Urinary bladder (tissue), 3 donors: ENCODE measurements at regions not wholly inside any gene's neighbourhood (a gene's known extent, or its start where the extent isn't known, plus 50 kb on each side); places are given as distances from the start of the nearest gene placed in this dataset.
"Not testable (repeated sequence)": the region's sequence is repeated elsewhere in the genome, so short reads cannot be mapped to it uniquely, and the experiment has no call there.

Source experiments
- DNase-seq: peaks from one replicate; pipeline ENCODE4 v3.0.0-alpha.2; 2015; ENCODE audit errors: extremely low spot score
- H3K27ac ChIP-seq: one replicate; pipeline ENCODE4 v1.5.1; 2013; ENCODE audit warnings: low read depth, mild to moderate bottlenecking, moderate library complexity
- H3K36me3 ChIP-seq: one replicate; pipeline ENCODE4 v1.6.1; 2013; ENCODE audit warnings: mild to moderate bottlenecking, moderate library complexity; ENCODE audit not compliant: insufficient read depth
- H3K4me1 ChIP-seq: one replicate; pipeline ENCODE4 v1.6.1; 2013; ENCODE audit warnings: mild to moderate bottlenecking, moderate library complexity; ENCODE audit not compliant: insufficient read depth
- H3K4me3 ChIP-seq: one replicate; pipeline ENCODE4 v1.5.1; 2013; ENCODE audit warnings: low read depth, low read length
- WGBS: extraction: QIAGEN DNeasy Blood & Tissue Kit; methylation state at CpG from one replicate; pipeline ENCODE4 v1.1.7; 2013; 5-methylcytosine and 5-hydroxymethylcytosine counted together
- donor health status: healthy with polysubstance abuse.
- donor health status: healthy.

DNA sequence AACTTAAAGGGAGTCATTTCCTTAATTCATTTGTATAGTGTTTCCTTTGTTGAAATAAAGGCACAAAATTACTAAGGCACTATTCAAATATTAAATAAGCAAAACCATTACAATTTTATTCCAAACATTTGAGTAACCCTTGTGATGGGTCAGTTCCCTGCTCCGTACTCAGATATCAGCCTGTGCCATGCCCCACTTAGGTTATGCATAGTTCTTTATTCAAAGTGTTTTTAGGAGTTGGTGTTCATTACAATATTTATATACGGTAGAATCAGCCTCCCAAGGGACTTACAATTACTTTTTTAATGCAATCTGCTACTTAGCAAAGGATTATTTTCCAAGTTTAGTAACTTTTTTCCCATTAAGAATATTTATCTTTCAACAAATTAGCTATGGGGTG, 119.3 kb upstream of the SEMA3D start:
- H3K36me3 ChIP-seq, result no peaks in the 10 kb centered on the region
- 45% methylated on average over 2 of the region's 2 CpGs for WGBS
- no peak overlapping the region for H3K4me3 ChIP-seq
- no peaks in the 10 kb centered on the region for H3K4me1 ChIP-seq
- DNase-seq, result no peak
- H3K27ac ChIP-seq, result no peak overlapping the region

DNA sequence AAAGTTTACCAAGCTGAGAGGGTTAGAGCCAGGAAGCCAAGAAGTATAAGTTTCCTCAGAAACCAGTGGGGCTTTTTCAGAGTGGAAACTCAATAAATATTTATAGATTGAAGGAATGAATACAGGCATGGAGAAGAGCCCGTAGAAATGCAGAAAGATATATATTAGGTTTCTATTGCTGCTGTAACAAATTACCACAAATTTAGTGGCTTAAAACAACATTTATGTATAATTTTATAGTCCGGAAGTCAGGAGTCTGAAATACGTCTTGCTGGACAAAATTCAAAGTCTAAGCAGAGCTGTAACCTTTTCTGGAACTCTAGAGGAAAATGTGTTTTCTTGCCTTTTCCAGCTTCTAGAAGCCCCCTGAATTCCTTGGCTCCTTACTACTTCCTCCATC, 107.3 kb upstream of the SEMA3D start:
- no peak for DNase-seq
- Histone ChIP-seq H3K36me3 (no peaks in the 10 kb centered on the region), H3K4me3 (no peak overlapping the region), H3K27ac (no peak overlapping the region), H3K4me1 (no peaks in the 10 kb centered on the region)
- WGBS, result 83% methylated on average over 3 of the region's 3 CpGs

DNA sequence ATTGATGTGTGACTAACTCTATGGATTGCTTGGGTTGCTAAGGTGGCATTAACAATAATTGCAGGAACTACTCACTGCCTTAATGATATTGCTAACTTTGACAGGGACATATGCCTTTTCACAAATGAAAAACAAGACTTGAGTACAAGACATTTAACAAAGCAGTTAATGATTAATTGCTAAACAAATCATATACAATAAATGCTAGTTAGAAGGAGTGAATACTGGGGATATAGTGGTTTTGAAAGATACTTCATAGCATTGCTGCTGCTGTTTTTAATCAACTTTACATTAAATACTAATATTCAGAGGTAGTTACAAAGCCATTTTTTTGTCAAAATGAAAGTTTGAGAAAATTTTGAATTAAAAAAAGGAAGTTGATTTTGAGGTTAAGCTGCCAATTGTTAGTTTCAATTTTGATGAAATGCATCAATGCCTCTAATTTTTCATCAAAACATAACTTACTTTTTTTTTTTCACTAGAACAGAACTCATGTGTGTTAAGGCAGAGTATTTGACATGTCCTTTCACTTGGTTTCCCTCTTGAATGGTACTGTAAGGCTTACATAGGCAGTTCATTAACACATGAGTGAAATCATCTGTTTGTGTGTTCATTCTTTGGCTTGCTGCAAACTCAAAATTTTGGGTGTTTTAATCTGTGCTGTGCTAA, 106.2 kb upstream of the SEMA3D start:
- H3K27ac ChIP-seq, result no peak overlapping the region
- no peaks in the 10 kb centered on the region for H3K36me3 ChIP-seq
- H3K4me3 ChIP-seq, result no peak overlapping the region
- no peaks in the 10 kb centered on the region for H3K4me1 ChIP-seq
- DNase-seq, result no peak

- WGBS, result 69% methylated on average over 2 of the region's 2 CpGs
Observed at GRCh38 chr7:85290269-85290668, 103.4 kb upstream of the SEMA3D start.

GRCh38 chr7:85289279-85289678, 102.4 kb upstream of the SEMA3D start:
- 67% methylated on average over 4 of the region's 4 CpGs for whole genome bisulfite sequencing
- DNase-seq, result no peak
- no peaks in the 10 kb centered on the region for H3K4me1 ChIP-seq

More at GRCh38 chr7:85290269-85290668, 103.4 kb upstream of the SEMA3D start:
- Histone ChIP-seq H3K36me3 (no peaks in the 10 kb centered on the region), H3K27ac (no peak overlapping the region), H3K4me1 (no peaks in the 10 kb centered on the region), H3K4me3 (no peak overlapping the region)
- DNase-seq, result no peak

DNA sequence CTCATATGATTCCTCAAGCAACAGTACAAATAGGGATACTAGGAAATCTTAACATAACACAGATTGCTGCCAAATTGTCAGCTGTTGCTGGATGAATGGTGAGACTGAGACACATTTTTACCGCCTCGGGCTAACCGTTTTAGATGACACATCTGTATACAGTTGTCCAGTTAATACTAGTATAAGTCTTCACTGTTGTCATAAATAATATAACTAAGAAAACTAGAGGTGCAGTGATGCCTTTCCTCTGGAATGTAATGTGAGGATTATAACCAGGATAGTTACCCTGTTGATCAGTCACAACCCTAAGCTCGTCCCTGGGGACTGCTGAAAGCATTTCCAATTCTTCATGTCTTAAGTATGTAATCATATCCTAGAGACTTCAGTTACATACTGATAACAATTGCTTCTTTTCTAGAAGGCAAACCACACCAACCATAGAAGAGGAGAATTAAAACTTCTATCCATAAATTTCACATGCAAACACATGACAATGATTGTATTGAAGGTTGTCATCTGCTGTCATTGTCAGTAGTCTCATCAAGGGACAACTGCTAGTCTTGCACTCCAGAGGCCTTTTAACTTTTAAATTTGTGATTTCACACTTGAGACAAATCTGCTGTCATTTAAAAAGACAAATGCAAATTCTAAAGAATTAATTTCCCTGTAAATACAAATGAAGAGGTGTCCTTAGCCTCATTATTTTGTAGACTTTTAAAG, 100.4 kb upstream of the SEMA3D start:
- Histone ChIP-seq H3K4me1 (no peaks in the 10 kb centered on the region), H3K36me3 (no peaks in the 10 kb centered on the region), H3K27ac (no peak overlapping the region), H3K4me3 (no peak overlapping the region)
- WGBS, result 29% methylated on average over 4 of the region's 4 CpGs
- DNase-seq, result no peak

More at GRCh38 chr7:85289279-85289678, 102.4 kb upstream of the SEMA3D start:
- Histone ChIP-seq H3K36me3 (no peaks in the 10 kb centered on the region), H3K4me3 (no peak overlapping the region), H3K27ac (no peak overlapping the region)

GRCh38 chr7:85286446-85286845, 99.6 kb upstream of the SEMA3D start:
- no peak overlapping the region for H3K4me3 ChIP-seq
- H3K4me1 ChIP-seq, result no peaks in the 10 kb centered on the region
- 19% methylated on average over 3 of the region's 3 CpGs for WGBS
- H3K27ac ChIP-seq, result no peak overlapping the region
- no peaks in the 10 kb centered on the region for H3K36me3 ChIP-seq
- no peak for DNase-seq

DNA sequence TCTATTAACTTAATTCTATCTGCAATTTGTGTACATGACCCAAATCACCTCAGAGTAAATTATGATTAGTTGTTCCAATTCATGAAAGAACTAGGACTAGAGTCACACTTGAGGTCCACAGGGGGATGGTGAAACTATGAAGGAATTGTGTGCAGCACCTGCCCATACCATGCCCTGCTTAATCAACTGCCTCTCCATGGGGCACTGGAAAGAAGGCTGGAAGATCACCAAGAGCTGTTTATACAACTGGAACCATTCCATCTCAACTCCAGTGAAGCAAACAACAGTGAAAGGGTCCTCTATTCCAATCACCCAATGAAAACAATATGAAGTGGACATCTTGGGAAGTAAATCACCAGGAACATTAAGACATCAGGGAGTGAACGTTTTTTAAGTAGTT, 98.7 kb upstream of the SEMA3D start:
- WGBS, result 71% methylated on average over 1 of the region's 1 CpG
- H3K27ac ChIP-seq, result no peak overlapping the region
- H3K4me3 ChIP-seq, result no peak overlapping the region
- no peaks in the 10 kb centered on the region for H3K36me3 ChIP-seq
- DNase-seq, result no peak
- H3K4me1 ChIP-seq, result no peaks in the 10 kb centered on the region

- H3K27ac ChIP-seq, result no peak overlapping the region
- WGBS, result 73% methylated on average over 5 of the region's 5 CpGs
- H3K4me3 ChIP-seq, result no peak overlapping the region
- H3K36me3 ChIP-seq, result no peaks in the 10 kb centered on the region
- H3K4me1 ChIP-seq, result no peaks in the 10 kb centered on the region
- no peak for DNase-seq
Observed at GRCh38 chr7:85275204-85275603, 88.3 kb upstream of the SEMA3D start.

GRCh38 chr7:85274454-85274853, 87.6 kb upstream of the SEMA3D start:
- H3K27ac ChIP-seq, result no peak overlapping the region
- DNase-seq, result no peak
- no peaks in the 10 kb centered on the region for H3K36me3 ChIP-seq
- 75% methylated on average over 1 of the region's 1 CpG for WGBS
- H3K4me3 ChIP-seq, result no peak overlapping the region
- no peaks in the 10 kb centered on the region for H3K4me1 ChIP-seq

- H3K4me1 ChIP-seq, result no peaks in the 10 kb centered on the region
- whole genome bisulfite sequencing, result 54% methylated on average over 6 of the region's 6 CpGs
- no peaks in the 10 kb centered on the region for H3K36me3 ChIP-seq
- H3K4me3 ChIP-seq, result no peak overlapping the region
- no peak for DNase-seq
- H3K27ac ChIP-seq, result no peak overlapping the region
Observed at GRCh38 chr7:85262891-85263290, 76.0 kb upstream of the SEMA3D start.

GRCh38 chr7:85261336-85261735, 74.5 kb upstream of the SEMA3D start:
- 91% methylated on average over 2 of the region's 2 CpGs for WGBS
- Histone ChIP-seq H3K36me3 (no peaks in the 10 kb centered on the region), H3K27ac (no peak overlapping the region), H3K4me1 (no peaks in the 10 kb centered on the region), H3K4me3 (no peak overlapping the region)
- no peak for DNase-seq

DNA sequence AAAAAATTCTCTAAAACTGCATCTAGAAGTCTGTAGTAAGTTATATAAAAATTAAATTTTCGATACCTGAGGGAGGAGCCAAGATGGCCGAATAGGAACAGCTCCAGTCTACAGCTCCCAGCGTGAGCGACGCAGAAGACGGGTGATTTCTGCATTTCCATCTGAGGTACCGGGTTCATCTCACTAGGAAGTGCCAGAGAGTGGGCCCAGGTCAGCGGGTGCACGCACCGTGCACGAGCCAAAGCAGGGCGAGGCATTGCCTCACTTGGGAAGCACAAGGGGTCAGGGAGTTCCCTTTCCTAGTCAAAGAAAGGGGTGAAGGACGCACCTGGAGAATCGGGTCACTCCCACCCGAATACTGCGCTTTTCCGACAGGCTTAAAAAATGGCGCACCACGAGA, 62.9 kb upstream of the SEMA3D start:
- not testable (repeated sequence) for H3K4me1 ChIP-seq, H3K27ac ChIP-seq, H3K36me3 ChIP-seq, DNase-seq, H3K4me3 ChIP-seq
- 98% methylated on average over 19 of the region's 19 CpGs for WGBS

- DNase-seq, result no peak
- Histone ChIP-seq H3K4me3 (no peak overlapping the region), H3K4me1 (no peaks in the 10 kb centered on the region), H3K36me3 (no peaks in the 10 kb centered on the region), H3K27ac (no peak overlapping the region)
- WGBS, result 85% methylated on average over 4 of the region's 4 CpGs
Observed at GRCh38 chr7:85239109-85239508, 52.3 kb upstream of the SEMA3D start.
